Vagina (tissue), 2 donors: ENCODE measurements at regions not wholly inside any gene's neighbourhood (a gene's known extent, or its start where the extent isn't known, plus 50 kb on each side); places are given as distances from the start of the nearest gene placed in this dataset.

Experiments
- DNase-seq, 2 donors: peaks; one replicate each; pipeline ENCODE4 v3.0.0-alpha.2; 2017; ENCODE audit errors: extremely low spot score in 2 of 2
- H3K27ac ChIP-seq: fragments of 200-600 bp; sonication (generic); one replicate; pipeline ENCODE4 v1.5.1; 2019
- H3K27me3 ChIP-seq: fragments of 200-600 bp; sonication (generic); one replicate; pipeline ENCODE4 v1.5.1; 2019
- H3K36me3 ChIP-seq, 2 donors: fragments of 200-600 bp; sonication (generic); one replicate each; pipeline ENCODE4 v1.5.1; 2017 to 2019
- H3K4me1 ChIP-seq: fragments of 200-600 bp; sonication (generic); one replicate; pipeline ENCODE4 v1.5.1; 2019
- H3K4me3 ChIP-seq, 2 donors: fragments of 200-600 bp; sonication (generic); 1 replicate in 1 of 2; 2 replicates in 1 of 2; pipeline ENCODE4 v1.5.1; 2016 to 2019
- H3K9me3 ChIP-seq: fragments of 200-600 bp; sonication (generic); one replicate; pipeline ENCODE4 v1.5.1; 2019
- CTCF ChIP-seq, 3 experiments: fragments of 450-650 bp in 2 of 3; fragments of 200-600 bp in 1 of 3; sonication (generic) in 1 of 3; IDR thresholded peaks; one replicate each; pipeline ENCODE4 v1.5.1; 2017 to 2019; ENCODE audit warnings: antibody characterized with exemption in 3 of 3, mild to moderate bottlenecking in 2 of 3, moderate library complexity in 2 of 3
- POLR2A ChIP-seq, 2 donors: fragments of 450-650 bp; IDR thresholded peaks; one replicate each; pipeline ENCODE4 v1.6.1; 2017; ENCODE audit warnings: antibody characterized with exemption in 2 of 2, mild to moderate bottlenecking in 2 of 2, moderate library complexity in 2 of 2
- POLR2AphosphoS5 ChIP-seq, 2 donors: sonication (generic); formaldehyde crosslinking; IDR thresholded peaks; one replicate each; pipeline ENCODE4 v1.9.0; 2017; ENCODE audit warnings: antibody characterized with exemption in 2 of 2, mild to moderate bottlenecking in 2 of 2, low read depth in 1 of 2; ENCODE audit not compliant: insufficient read depth in 1 of 2
- intact Hi-C: fragments of 100-400 bp; cut with DNase I; formaldehyde crosslinking; loops from one replicate; pipeline ENCODE4 v1.15.1; 2023

- no peaks in the 10 kb centered on the region for H3K4me1 ChIP-seq
- intact Hi-C loops: no loop called here
- H3K27ac ChIP-seq: no peak overlapping the region
- H3K4me3 ChIP-seq: no peak overlapping the region
- TF ChIP-seq POLR2A (IDR thresholded peaks at IDR 0.05) (no peak), POLR2AphosphoS5 (IDR thresholded peaks at IDR 0.05; ENCODE audit: insufficient read depth in 1 of 2, low read depth in 1 of 2) (no peak), CTCF (IDR thresholded peaks at IDR 0.05) (no peak)
- no peaks in the 10 kb centered on the region for H3K27me3 ChIP-seq
- no peaks in the 10 kb centered on the region for H3K9me3 ChIP-seq
- H3K36me3 ChIP-seq: no peaks in the 10 kb centered on the region
- no peak for DNase-seq
Measured at GRCh38 chr14:25628390-25628789, 578.4 kb upstream of the STXBP6 start.

GRCh38 chr14:25626986-25627385 is 577.0 kb upstream of the STXBP6 start:
- intact Hi-C loops: no loop called here
- Histone ChIP-seq H3K4me3 (no peak overlapping the region), H3K27me3 (no peaks in the 10 kb centered on the region), H3K4me1 (no peaks in the 10 kb centered on the region), H3K36me3 (no peaks in the 10 kb centered on the region), H3K9me3 (no peaks in the 10 kb centered on the region), H3K27ac (no peak overlapping the region)
- TF ChIP-seq CTCF (IDR thresholded peaks at IDR 0.05) (no peak), POLR2A (IDR thresholded peaks at IDR 0.05) (no peak), POLR2AphosphoS5 (IDR thresholded peaks at IDR 0.05; ENCODE audit: insufficient read depth in 1 of 2, low read depth in 1 of 2) (no peak)
- no peak for DNase-seq

GRCh38 chr14:25622763-25623162 is 572.8 kb upstream of the STXBP6 start:
- DNase-seq: no peak
- Histone ChIP-seq H3K4me1 (no peaks in the 10 kb centered on the region), H3K36me3 (no peaks in the 10 kb centered on the region), H3K27me3 (no peaks in the 10 kb centered on the region), H3K4me3 (no peak overlapping the region), H3K27ac (no peak overlapping the region), H3K9me3 (no peaks in the 10 kb centered on the region)
- TF ChIP-seq CTCF (IDR thresholded peaks at IDR 0.05) (no peak), POLR2AphosphoS5 (IDR thresholded peaks at IDR 0.05; ENCODE audit: insufficient read depth in 1 of 2, low read depth in 1 of 2) (no peak), POLR2A (IDR thresholded peaks at IDR 0.05) (no peak)
- intact Hi-C loops: no loop called here

GRCh38 chr14:25620515-25620914 is 570.6 kb upstream of the STXBP6 start:
- H3K27ac ChIP-seq: no peak overlapping the region
- no peaks in the 10 kb centered on the region for H3K36me3 ChIP-seq
- no peak for DNase-seq
- H3K9me3 ChIP-seq: no peaks in the 10 kb centered on the region
- H3K4me1 ChIP-seq: no peaks in the 10 kb centered on the region
- no peak for TF ChIP-seq POLR2A (IDR thresholded peaks at IDR 0.05)
- intact Hi-C loops: no loop called here
- H3K4me3 ChIP-seq: no peak overlapping the region
- H3K27me3 ChIP-seq: no peaks in the 10 kb centered on the region

GRCh38 chr14:25615174-25615573 is 565.2 kb upstream of the STXBP6 start:
- Histone ChIP-seq H3K36me3 (no peaks in the 10 kb centered on the region), H3K4me3 (no peak overlapping the region), H3K9me3 (no peaks in the 10 kb centered on the region), H3K4me1 (no peaks in the 10 kb centered on the region), H3K27me3 (no peaks in the 10 kb centered on the region), H3K27ac (no peak overlapping the region)
- no peak for DNase-seq
- intact Hi-C loops: no loop called here
- TF ChIP-seq POLR2AphosphoS5 (IDR thresholded peaks at IDR 0.05; ENCODE audit: insufficient read depth in 1 of 2, low read depth in 1 of 2) (no peak), CTCF (IDR thresholded peaks at IDR 0.05) (no peak), POLR2A (IDR thresholded peaks at IDR 0.05) (no peak)

GRCh38 chr14:25607192-25607591 is 557.2 kb upstream of the STXBP6 start:
- H3K4me1 ChIP-seq: no peaks in the 10 kb centered on the region
- H3K4me3 ChIP-seq: no peak overlapping the region
- H3K27ac ChIP-seq: no peak overlapping the region
- TF ChIP-seq POLR2AphosphoS5 (IDR thresholded peaks at IDR 0.05; ENCODE audit: insufficient read depth in 1 of 2, low read depth in 1 of 2) (no peak), CTCF (IDR thresholded peaks at IDR 0.05) (no peak), POLR2A (IDR thresholded peaks at IDR 0.05) (no peak)
- intact Hi-C loops: no loop called here
- H3K27me3 ChIP-seq: no peaks in the 10 kb centered on the region
- H3K9me3 ChIP-seq: no peaks in the 10 kb centered on the region
- DNase-seq: no peak
- H3K36me3 ChIP-seq: no peaks in the 10 kb centered on the region
